ENCODE measurements at regions not wholly inside any gene's neighbourhood (a gene's known extent, or its start where the extent isn't known, plus 50 kb on each side); places are given as distances from the start of the nearest gene placed in this dataset.
"Not testable (repeated sequence)": the region's sequence is repeated elsewhere in the genome, so short reads cannot be mapped to it uniquely, and the experiment has no call there.

GRCh38 chr9:108395421-108395820, 460.4 kb downstream of the ACTL7B start:
- Histone ChIP-seq H3K9me3 (peaks cover 0 to 5% (median 0%) of the 10 kb centered on the region in 4 donors), H3K27ac (no peak overlapping the region), H3K4me3 (no peak overlapping the region), H3K4me1 (no peaks in the 10 kb centered on the region), H3K27me3 (no peaks in the 10 kb centered on the region), H3K36me3 (no peaks in the 10 kb centered on the region)
- no peak for DNase-seq
- no peak for TF ChIP-seq POLR2A (IDR thresholded peaks at IDR 0.05)
- no peak for TF ChIP-seq CTCF (IDR thresholded peaks at IDR 0.05)

- no peak overlapping the region for H3K27ac ChIP-seq
- no peaks in the 10 kb centered on the region for H3K36me3 ChIP-seq
- H3K4me3 ChIP-seq: no peak overlapping the region
- DNase-seq: no peak
- peaks cover 0 to 5% (median 0%) of the 10 kb centered on the region in 4 donors for H3K9me3 ChIP-seq
- no peaks in the 10 kb centered on the region for H3K27me3 ChIP-seq
- TF ChIP-seq CTCF (IDR thresholded peaks at IDR 0.05): no peak
- no peak for TF ChIP-seq POLR2A (IDR thresholded peaks at IDR 0.05)
- no peaks in the 10 kb centered on the region for H3K4me1 ChIP-seq
These were observed 461.1 kb downstream of the ACTL7B start for GRCh38 chr9:108394726-108395125.

GRCh38 chr9:108393481-108394001, 462.2 kb downstream of the ACTL7B start:
- DNase-seq, H3K4me3 ChIP-seq, H3K9me3 ChIP-seq, H3K36me3 ChIP-seq, H3K27me3 ChIP-seq, H3K27ac ChIP-seq, H3K4me1 ChIP-seq: not testable (repeated sequence)

GRCh38 chr9:108392877-108393276, 462.9 kb downstream of the ACTL7B start:
- no peaks in the 10 kb centered on the region for H3K27me3 ChIP-seq
- H3K4me1 ChIP-seq: no peaks in the 10 kb centered on the region
- no peak overlapping the region for H3K4me3 ChIP-seq
- DNase-seq: no peak
- H3K9me3 ChIP-seq: peaks cover 0 to 5% (median 0%) of the 10 kb centered on the region in 4 donors
- no peak overlapping the region for H3K27ac ChIP-seq
- TF ChIP-seq CTCF (IDR thresholded peaks at IDR 0.05): no peak
- no peak for TF ChIP-seq POLR2A (IDR thresholded peaks at IDR 0.05)
- H3K36me3 ChIP-seq: no peaks in the 10 kb centered on the region

GRCh38 chr9:108389056-108389455, 466.7 kb downstream of the ACTL7B start:
- Histone ChIP-seq H3K27me3 (no peaks in the 10 kb centered on the region), H3K36me3 (no peaks in the 10 kb centered on the region), H3K4me3 (no peak overlapping the region), H3K27ac (no peak overlapping the region), H3K4me1 (no peaks in the 10 kb centered on the region), H3K9me3 (no peaks in the 10 kb centered on the region)
- no peak for DNase-seq
- no peak for TF ChIP-seq POLR2A (IDR thresholded peaks at IDR 0.05)
- TF ChIP-seq CTCF (IDR thresholded peaks at IDR 0.05): no peak

- TF ChIP-seq POLR2A (IDR thresholded peaks at IDR 0.05) (no peak), CTCF (IDR thresholded peaks at IDR 0.05) (no peak)
- Histone ChIP-seq H3K27ac (no peak overlapping the region), H3K9me3 (no peaks in the 10 kb centered on the region), H3K4me1 (no peaks in the 10 kb centered on the region), H3K36me3 (no peaks in the 10 kb centered on the region), H3K4me3 (no peak overlapping the region), H3K27me3 (no peaks in the 10 kb centered on the region)
- no peak for DNase-seq
These were observed 468.9 kb downstream of the ACTL7B start for GRCh38 chr9:108386859-108387384.
